Loucy (cell line): ENCODE measurements at regions not wholly inside any gene's neighbourhood (a gene's known extent, or its start where the extent isn't known, plus 50 kb on each side); places are given as distances from the start of the nearest gene placed in this dataset.
"Not testable (repeated sequence)": the region's sequence is repeated elsewhere in the genome, so short reads cannot be mapped to it uniquely, and the experiment has no call there.

Experiments
- H2AFZ ChIP-seq: fragments of 200-600 bp; sonication (generic); 2 replicates; pipeline ENCODE4 v1.6.0; 2016; ENCODE audit warnings: antibody characterized with exemption, mild to moderate bottlenecking, low read length, moderate library complexity
- H3F3A ChIP-seq: fragments of 200-600 bp; 2 replicates; pipeline ENCODE4 v1.6.0; 2016; ENCODE audit warnings: antibody characterized with exemption, low read depth, mild to moderate bottlenecking
- H3K27me3 ChIP-seq: fragments of 200-600 bp; sonication (generic); 2 replicates; pipeline ENCODE4 v1.6.1; 2014; ENCODE audit warnings: low read length, mild to moderate bottlenecking; ENCODE audit not compliant: insufficient read depth, poor library complexity, severe bottlenecking
- H3K36me3 ChIP-seq: fragments of 200-600 bp; sonication (generic); 2 replicates; pipeline ENCODE4 v1.6.1; 2016; ENCODE audit warnings: low read length; ENCODE audit not compliant: insufficient read depth
- H3K4me1 ChIP-seq: fragments of 200-600 bp; sonication (generic); 2 replicates; pipeline ENCODE4 v1.5.1; 2014; ENCODE audit warnings: low read length, mild to moderate bottlenecking; ENCODE audit not compliant: insufficient read depth, poor library complexity, severe bottlenecking
- H3K4me2 ChIP-seq: fragments of 200-600 bp; sonication (generic); 2 replicates; pipeline ENCODE4 v1.6.0; 2014; ENCODE audit warnings: antibody characterized with exemption, low read length, low read depth, mild to moderate bottlenecking; ENCODE audit not compliant: poor library complexity, severe bottlenecking
- H3K4me3 ChIP-seq: fragments of 200-600 bp; sonication (generic); 2 replicates; pipeline ENCODE4 v1.5.1; 2014; ENCODE audit warnings: low read length, mild to moderate bottlenecking, mixed read lengths; ENCODE audit not compliant: poor library complexity, severe bottlenecking
- H3K79me2 ChIP-seq: fragments of 200-600 bp; sonication (generic); 2 replicates; pipeline ENCODE4 v1.6.1; 2014; ENCODE audit warnings: low read length; ENCODE audit not compliant: insufficient read depth
- H3K9ac ChIP-seq: fragments of 200-600 bp; sonication (generic); 2 replicates; pipeline ENCODE4 v1.6.0; 2014; ENCODE audit warnings: mild to moderate bottlenecking, low read depth, low read length, moderate library complexity; ENCODE audit not compliant: poor library complexity, severe bottlenecking
- H3K9me2 ChIP-seq: fragments of 200-600 bp; sonication (generic); replicated peaks from 2 replicates; pipeline ENCODE4 v1.6.1; 2016; ENCODE audit warnings: low read depth, low read length, mixed read lengths
- H3K9me3 ChIP-seq: fragments of 200-600 bp; sonication (generic); 2 replicates; pipeline ENCODE4 v1.6.1; 2014; ENCODE audit warnings: mild to moderate bottlenecking, antibody characterized with exemption, low read length, low read depth; ENCODE audit not compliant: insufficient read depth
- H4K20me1 ChIP-seq: fragments of 200-600 bp; sonication (generic); 2 replicates; pipeline ENCODE4 v1.6.0; 2014; ENCODE audit warnings: antibody characterized with exemption, low read length, mild to moderate bottlenecking; ENCODE audit not compliant: insufficient read depth, poor library complexity, severe bottlenecking
- CTCF ChIP-seq: fragments of 200-600 bp; sonication (generic); conservative IDR thresholded peaks from 2 replicates; pipeline ENCODE4 v1.5.1; 2014; ENCODE audit warnings: mild to moderate bottlenecking, antibody characterized with exemption, low read length
- EZH2phosphoT487 ChIP-seq: fragments of 200-600 bp; IDR thresholded peaks from 2 replicates; pipeline ENCODE4 v1.6.1; 2018; ENCODE audit warnings: antibody characterized with exemption, mild to moderate bottlenecking, moderate library complexity, borderline replicate concordance

- Histone ChIP-seq H3K36me3 (no peaks in the 10 kb centered on the region), H3K4me3 (no peak overlapping the region), H3K79me2 (no peaks in the 10 kb centered on the region), H3F3A (no peaks in the 10 kb centered on the region), H3K4me1 (no peaks in the 10 kb centered on the region), H3K9me2 (no peaks in the 10 kb centered on the region), H3K9me3 (no peaks in the 10 kb centered on the region), H2AFZ (no peak overlapping the region), H4K20me1 (no peaks in the 10 kb centered on the region), H3K9ac (no peak overlapping the region), H3K27me3 (no peaks in the 10 kb centered on the region), H3K4me2 (no peak overlapping the region)
- TF ChIP-seq CTCF (no peak), EZH2phosphoT487 (no peak)
Observed at GRCh38 chr1:170445096-170445495, 86.9 kb upstream of the GORAB start.

- Histone ChIP-seq H3F3A (no peaks in the 10 kb centered on the region), H3K27me3 (no peaks in the 10 kb centered on the region), H3K4me1 (no peaks in the 10 kb centered on the region), H3K9me2 (no peaks in the 10 kb centered on the region), H3K4me3 (no peak overlapping the region), H3K79me2 (no peaks in the 10 kb centered on the region), H3K9ac (no peak overlapping the region), H4K20me1 (no peaks in the 10 kb centered on the region), H3K9me3 (no peaks in the 10 kb centered on the region), H3K4me2 (no peak overlapping the region), H3K36me3 (no peaks in the 10 kb centered on the region), H2AFZ (no peak overlapping the region)
- TF ChIP-seq CTCF, result no peak
- no peak for TF ChIP-seq EZH2phosphoT487
Observed at GRCh38 chr1:170448661-170449158, 83.3 kb upstream of the GORAB start.

DNA sequence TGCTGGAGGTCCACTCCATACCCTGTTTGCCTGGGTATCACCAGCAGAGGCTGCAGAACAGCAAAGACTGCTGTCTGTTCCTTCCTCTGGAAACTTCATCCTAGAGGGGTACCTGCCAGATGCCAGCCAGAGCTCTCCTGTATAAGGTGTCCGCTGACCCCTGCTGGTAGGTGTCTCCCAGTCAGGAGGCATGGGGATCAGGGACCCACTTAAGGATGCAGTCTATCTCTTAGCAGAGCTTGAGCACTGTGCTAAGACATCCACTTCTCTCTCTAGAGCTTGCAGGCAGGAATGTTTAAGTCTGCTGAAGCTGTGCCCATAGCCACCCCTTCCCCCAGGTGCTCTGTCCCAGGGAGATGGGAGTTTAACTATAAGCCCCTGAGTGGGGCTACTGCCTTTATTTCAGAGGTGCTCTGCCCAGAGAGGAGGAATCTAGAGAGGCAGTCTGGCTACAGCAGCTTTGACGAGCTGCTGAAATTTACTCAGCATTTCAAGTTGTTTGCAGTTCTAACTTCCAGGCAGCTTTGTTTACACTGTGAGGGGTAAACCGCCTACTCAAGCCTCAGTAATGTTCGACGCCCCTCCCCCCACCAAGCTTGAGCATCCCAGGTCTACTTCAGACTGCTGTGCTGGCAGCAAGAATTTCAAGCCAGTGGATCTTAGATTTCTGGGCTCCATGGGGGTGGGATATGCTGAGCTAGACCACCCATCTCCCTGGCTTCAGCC, 74.5 kb upstream of the GORAB start:
- H3K9me3 ChIP-seq, H3K9me2 ChIP-seq, H3K9ac ChIP-seq, H3K4me2 ChIP-seq, H4K20me1 ChIP-seq, H3K79me2 ChIP-seq, H3F3A ChIP-seq, H3K27me3 ChIP-seq, H2AFZ ChIP-seq, H3K4me3 ChIP-seq, H3K36me3 ChIP-seq: not testable (repeated sequence)
- peak; percentile 45 for TF ChIP-seq CTCF
- H3K4me1 ChIP-seq, result peaks cover 15% of the 10 kb centered on the region
